ENCODE measurements at regions not wholly inside any gene's neighbourhood (a gene's known extent, or its start where the extent isn't known, plus 50 kb on each side); places are given as distances from the start of the nearest gene placed in this dataset.

DNA sequence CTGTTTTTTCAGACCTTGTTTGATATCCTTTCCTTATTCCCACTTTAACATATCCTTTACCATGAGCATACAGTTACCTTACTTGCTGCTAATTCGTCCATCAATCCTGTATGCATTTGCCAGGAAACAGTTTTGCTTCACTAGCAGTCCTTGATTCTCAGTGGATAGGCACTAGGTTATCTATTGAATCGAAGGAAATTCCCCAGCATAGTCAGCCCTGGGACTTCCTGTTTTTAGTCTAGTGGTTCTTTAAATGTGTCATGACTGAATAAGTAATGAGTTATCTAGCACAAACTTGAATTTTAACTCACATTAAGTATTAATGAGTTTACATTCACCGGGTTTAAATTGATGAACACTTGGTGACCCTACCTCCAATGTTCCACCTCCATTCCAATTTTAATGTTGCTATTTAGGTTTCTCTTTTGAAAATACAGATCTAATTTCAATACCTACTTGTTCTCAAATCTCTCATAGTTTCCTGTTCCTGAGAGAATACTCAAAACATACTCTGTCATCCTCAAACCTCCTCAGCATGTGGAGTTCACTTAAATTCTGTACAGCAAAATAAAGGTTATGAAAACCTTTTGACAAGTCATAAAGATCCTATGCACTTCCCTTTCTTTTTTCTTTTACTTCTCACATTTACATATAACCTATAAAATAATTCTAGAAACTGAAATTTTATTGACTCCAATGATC lies 1375.1 kb upstream of the TENM4 start:
- ATAC-seq (ENCODE audit: low FRiP score in 2 of 2) = no peak
- Histone ChIP-seq H3K4me3 (no peak overlapping the region), H3K27me3 (no peaks in the 10 kb centered on the region), H3K27ac (no peak overlapping the region), H3K36me3 (no peaks in the 10 kb centered on the region), H3K9me3 (no peaks in the 10 kb centered on the region), H3K4me1 (no peaks in the 10 kb centered on the region)
- 28 to 44% methylated on average over 3 of the region's 3 CpGs for WGBS, 2 donors
- TF ChIP-seq POLR2AphosphoS5 (IDR thresholded peaks at IDR 0.05) = no peak
- no peak for TF ChIP-seq CTCF (IDR thresholded peaks at IDR 0.05)
- TF ChIP-seq POLR2A (IDR thresholded peaks at IDR 0.05) = no peak
- no peak for TF ChIP-seq EP300 (IDR thresholded peaks at IDR 0.05)
- DNase-seq = no peak

DNA sequence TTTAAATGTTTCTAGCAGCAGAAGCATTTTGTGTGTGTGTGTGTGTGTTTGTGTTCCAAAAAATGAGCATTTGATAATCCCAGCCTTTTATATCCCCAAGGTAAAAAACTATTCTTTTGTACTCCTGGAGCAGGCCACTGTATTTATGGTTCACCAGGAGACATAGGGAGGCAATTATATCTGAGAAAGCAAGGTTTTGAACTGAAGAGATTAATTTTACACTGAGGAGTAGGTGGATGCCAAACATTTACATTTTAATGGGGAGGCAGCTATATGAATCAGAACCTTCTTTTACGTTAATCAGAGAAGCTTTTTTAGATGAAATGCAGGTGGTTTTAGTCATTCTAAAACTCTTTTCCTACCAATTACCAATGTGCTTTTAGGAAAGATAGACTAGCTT lies 1374.0 kb upstream of the TENM4 start:
- no peak overlapping the region for H3K4me3 ChIP-seq
- H3K27me3 ChIP-seq = no peaks in the 10 kb centered on the region
- H3K27ac ChIP-seq = no peak overlapping the region
- no peak for DNase-seq
- H3K36me3 ChIP-seq = no peaks in the 10 kb centered on the region
- ATAC-seq (ENCODE audit: low FRiP score in 2 of 2) = no peak
- H3K4me1 ChIP-seq = no peaks in the 10 kb centered on the region
- H3K9me3 ChIP-seq = no peaks in the 10 kb centered on the region
- WGBS, 2 donors = 88 to 89% methylated on average over 1 of the region's 1 CpG
- TF ChIP-seq POLR2AphosphoS5 (IDR thresholded peaks at IDR 0.05) (no peak), POLR2A (IDR thresholded peaks at IDR 0.05) (no peak), EP300 (IDR thresholded peaks at IDR 0.05) (no peak), CTCF (IDR thresholded peaks at IDR 0.05) (no peak)

- H3K9me3 ChIP-seq = no peaks in the 10 kb centered on the region
- ATAC-seq (ENCODE audit: low FRiP score in 2 of 2) (no peak), DNase-seq (no peak)
- no peak overlapping the region for H3K4me3 ChIP-seq
- TF ChIP-seq POLR2AphosphoS5 (IDR thresholded peaks at IDR 0.05) (no peak), CTCF (IDR thresholded peaks at IDR 0.05) (no peak), EP300 (IDR thresholded peaks at IDR 0.05) (no peak), POLR2A (IDR thresholded peaks at IDR 0.05) (no peak)
- H3K36me3 ChIP-seq = no peaks in the 10 kb centered on the region
- H3K4me1 ChIP-seq = no peaks in the 10 kb centered on the region
- H3K27me3 ChIP-seq = no peaks in the 10 kb centered on the region
- 69 to 72% methylated on average over 4 of the region's 4 CpGs for WGBS, 2 donors
- no peak overlapping the region for H3K27ac ChIP-seq
Measured at GRCh38 chr11:80810695-80811094, 1369.9 kb upstream of the TENM4 start.

GRCh38 chr11:80798174-80798573 lies 1357.3 kb upstream of the TENM4 start:
- no peaks in the 10 kb centered on the region for H3K4me1 ChIP-seq
- ATAC-seq (ENCODE audit: low FRiP score in 2 of 2) = no peak
- no peak for DNase-seq
- no peak overlapping the region for H3K27ac ChIP-seq
- 43 to 70% methylated on average over 5 to 8 of the region's 8 CpGs for WGBS, 2 donors
- no peaks in the 10 kb centered on the region for H3K36me3 ChIP-seq
- H3K27me3 ChIP-seq = no peaks in the 10 kb centered on the region
- H3K9me3 ChIP-seq = peaks cover 0 to 6% (median 2%) of the 10 kb centered on the region in 4 donors
- no peak for TF ChIP-seq POLR2A (IDR thresholded peaks at IDR 0.05)
- no peak for TF ChIP-seq CTCF (IDR thresholded peaks at IDR 0.05)
- TF ChIP-seq POLR2AphosphoS5 (IDR thresholded peaks at IDR 0.05) = no peak
- TF ChIP-seq EP300 (IDR thresholded peaks at IDR 0.05) = no peak
- no peak overlapping the region for H3K4me3 ChIP-seq

DNA sequence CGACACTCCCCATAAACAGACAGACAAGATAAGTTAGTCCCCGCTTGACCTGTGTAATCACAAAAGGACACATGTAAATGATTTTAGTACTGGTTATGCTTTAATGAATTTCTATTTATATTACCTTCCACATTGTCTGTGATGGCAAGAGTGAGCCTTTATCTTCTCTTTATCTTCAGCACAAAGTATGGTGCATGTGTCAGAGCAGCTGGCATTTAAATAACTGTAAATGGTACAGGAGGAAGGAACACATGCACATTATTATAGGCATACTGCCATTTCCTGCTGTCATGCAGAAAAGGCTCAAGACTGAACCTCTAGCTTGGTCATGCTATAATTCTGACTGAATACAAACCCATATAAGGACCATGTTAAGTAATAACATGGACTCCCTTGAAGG lies 1342.7 kb upstream of the TENM4 start:
- WGBS, 2 donors = 80 to 84% methylated on average over 2 of the region's 2 CpGs
- H3K27me3 ChIP-seq = no peaks in the 10 kb centered on the region
- no peak overlapping the region for H3K27ac ChIP-seq
- no peak for TF ChIP-seq POLR2A (IDR thresholded peaks at IDR 0.05)
- no peak for TF ChIP-seq CTCF (IDR thresholded peaks at IDR 0.05)
- no peak for TF ChIP-seq POLR2AphosphoS5 (IDR thresholded peaks at IDR 0.05)
- no peak for TF ChIP-seq EP300 (IDR thresholded peaks at IDR 0.05)
- DNase-seq (no peak), ATAC-seq (ENCODE audit: low FRiP score in 2 of 2) (no peak)
- no peaks in the 10 kb centered on the region for H3K4me1 ChIP-seq
- H3K36me3 ChIP-seq = no peaks in the 10 kb centered on the region
- H3K4me3 ChIP-seq = no peak overlapping the region
- H3K9me3 ChIP-seq = peaks cover 0 to under 1% (median 0%) of the 10 kb centered on the region in 4 donors
